IMR-90 (cell line): ENCODE measurements at regions not wholly inside any gene's neighbourhood (a gene's known extent, or its start where the extent isn't known, plus 50 kb on each side); places are given as distances from the start of the nearest gene placed in this dataset.

Experiments used
- POLR2A ChIP-seq: IDR thresholded peaks from 2 replicates; pipeline ENCODE4 v1.6.1; 2012; ENCODE audit warnings: mild to moderate bottlenecking, low read depth, low read length
- RCOR1 ChIP-seq: IDR thresholded peaks from 2 replicates; pipeline ENCODE4 v1.6.1; 2012; ENCODE audit warnings: mild to moderate bottlenecking, low read length, improper control_type of control experiment; ENCODE audit not compliant: insufficient replicate concordance
- RFX5 ChIP-seq: IDR thresholded peaks from 2 replicates; pipeline ENCODE4 v1.8.0; 2012; ENCODE audit warnings: low read depth, mild to moderate bottlenecking, low read length, moderate library complexity
- SMC3 ChIP-seq: fragments of 150-350 bp; IDR thresholded peaks from 2 replicates; pipeline ENCODE4 v1.6.1; 2016; ENCODE audit warnings: low read depth, mild to moderate bottlenecking, antibody characterized with exemption, low read length, moderate library complexity
- USF2 ChIP-seq: fragments of 150-350 bp; IDR thresholded peaks from 2 replicates; pipeline ENCODE4 v1.6.1; 2017; ENCODE audit warnings: mild to moderate bottlenecking, antibody characterized with exemption, low read length, low read depth
- TF ChIP-seq, protein P1 (sequence below): conservative IDR thresholded peaks from 2 replicates; pipeline ENCODE4 v1.5.1; 2012; ENCODE audit warnings: mild to moderate bottlenecking, low read depth, low read length, improper control_type of control experiment

DNA sequence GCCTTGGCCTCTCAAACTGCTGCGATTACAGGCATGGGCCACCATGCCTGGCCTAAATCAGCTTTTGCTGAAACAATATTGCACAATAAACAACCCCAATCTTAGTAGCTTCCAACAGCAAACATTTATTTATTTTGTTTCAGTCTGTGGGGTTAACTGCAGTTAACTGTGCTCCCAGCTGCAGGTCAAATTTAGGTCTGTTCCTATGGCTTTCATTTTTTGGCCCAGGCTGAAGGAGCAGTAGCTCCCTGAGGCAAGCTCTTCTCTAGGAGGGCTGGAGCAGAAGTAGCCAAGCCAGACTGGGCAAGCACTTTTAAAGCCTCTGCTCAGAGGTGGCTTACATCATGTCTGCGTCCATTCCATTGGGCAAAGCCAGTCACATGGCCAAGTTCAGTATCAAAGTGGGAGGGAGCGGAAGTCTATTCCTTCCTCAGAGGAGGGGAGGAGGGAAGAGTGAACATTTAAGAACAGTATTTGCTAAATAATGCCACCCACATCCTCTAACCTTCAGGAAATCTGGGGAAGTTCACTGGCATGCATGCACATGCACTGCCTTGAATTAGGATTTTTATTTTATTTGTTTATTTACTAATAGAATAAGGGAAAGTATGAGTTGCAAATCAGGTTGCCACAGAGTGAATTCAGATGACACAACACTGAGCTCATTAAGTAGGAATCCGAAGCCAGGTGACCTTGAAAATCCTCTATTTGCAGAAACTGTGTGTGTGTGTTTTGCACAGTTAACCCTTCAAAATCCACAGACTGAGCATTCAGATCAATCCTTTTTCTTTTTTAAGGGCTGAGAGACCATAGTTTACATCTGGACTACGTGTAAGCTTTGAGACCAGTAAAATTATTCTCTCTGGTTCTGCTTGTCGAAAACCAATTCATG lies 122.0 kb upstream of the SEL1L start:
- TF ChIP-seq RFX5 = no peak
- TF ChIP-seq, protein P1, sequence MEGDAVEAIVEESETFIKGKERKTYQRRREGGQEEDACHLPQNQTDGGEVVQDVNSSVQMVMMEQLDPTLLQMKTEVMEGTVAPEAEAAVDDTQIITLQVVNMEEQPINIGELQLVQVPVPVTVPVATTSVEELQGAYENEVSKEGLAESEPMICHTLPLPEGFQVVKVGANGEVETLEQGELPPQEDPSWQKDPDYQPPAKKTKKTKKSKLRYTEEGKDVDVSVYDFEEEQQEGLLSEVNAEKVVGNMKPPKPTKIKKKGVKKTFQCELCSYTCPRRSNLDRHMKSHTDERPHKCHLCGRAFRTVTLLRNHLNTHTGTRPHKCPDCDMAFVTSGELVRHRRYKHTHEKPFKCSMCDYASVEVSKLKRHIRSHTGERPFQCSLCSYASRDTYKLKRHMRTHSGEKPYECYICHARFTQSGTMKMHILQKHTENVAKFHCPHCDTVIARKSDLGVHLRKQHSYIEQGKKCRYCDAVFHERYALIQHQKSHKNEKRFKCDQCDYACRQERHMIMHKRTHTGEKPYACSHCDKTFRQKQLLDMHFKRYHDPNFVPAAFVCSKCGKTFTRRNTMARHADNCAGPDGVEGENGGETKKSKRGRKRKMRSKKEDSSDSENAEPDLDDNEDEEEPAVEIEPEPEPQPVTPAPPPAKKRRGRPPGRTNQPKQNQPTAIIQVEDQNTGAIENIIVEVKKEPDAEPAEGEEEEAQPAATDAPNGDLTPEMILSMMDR = no peak
- no peak for TF ChIP-seq SMC3
- no peak for TF ChIP-seq POLR2A
- no peak for TF ChIP-seq USF2
- TF ChIP-seq RCOR1 = no peak
